GM21529 (cell line): ENCODE measurements at regions not wholly inside any gene's neighbourhood (a gene's known extent, or its start where the extent isn't known, plus 50 kb on each side); places are given as distances from the start of the nearest gene placed in this dataset.

Experiments used
- ATAC-seq: cut with Tn5 transposase; IDR thresholded peaks from one replicate; pipeline ENCODE4 v1.9.1; 2021; ENCODE audit not compliant: unreplicated experiment

GRCh38 chr4:54793856-54794422, 136.2 kb downstream of the KIT start:
- no peak for ATAC-seq
